ENCODE measurements at regions not wholly inside any gene's neighbourhood (a gene's known extent, or its start where the extent isn't known, plus 50 kb on each side); places are given as distances from the start of the nearest gene placed in this dataset.

- TF ChIP-seq, protein P1, sequence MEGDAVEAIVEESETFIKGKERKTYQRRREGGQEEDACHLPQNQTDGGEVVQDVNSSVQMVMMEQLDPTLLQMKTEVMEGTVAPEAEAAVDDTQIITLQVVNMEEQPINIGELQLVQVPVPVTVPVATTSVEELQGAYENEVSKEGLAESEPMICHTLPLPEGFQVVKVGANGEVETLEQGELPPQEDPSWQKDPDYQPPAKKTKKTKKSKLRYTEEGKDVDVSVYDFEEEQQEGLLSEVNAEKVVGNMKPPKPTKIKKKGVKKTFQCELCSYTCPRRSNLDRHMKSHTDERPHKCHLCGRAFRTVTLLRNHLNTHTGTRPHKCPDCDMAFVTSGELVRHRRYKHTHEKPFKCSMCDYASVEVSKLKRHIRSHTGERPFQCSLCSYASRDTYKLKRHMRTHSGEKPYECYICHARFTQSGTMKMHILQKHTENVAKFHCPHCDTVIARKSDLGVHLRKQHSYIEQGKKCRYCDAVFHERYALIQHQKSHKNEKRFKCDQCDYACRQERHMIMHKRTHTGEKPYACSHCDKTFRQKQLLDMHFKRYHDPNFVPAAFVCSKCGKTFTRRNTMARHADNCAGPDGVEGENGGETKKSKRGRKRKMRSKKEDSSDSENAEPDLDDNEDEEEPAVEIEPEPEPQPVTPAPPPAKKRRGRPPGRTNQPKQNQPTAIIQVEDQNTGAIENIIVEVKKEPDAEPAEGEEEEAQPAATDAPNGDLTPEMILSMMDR (IDR thresholded peaks at IDR 0.05), result no peak
- TF ChIP-seq EP300 (IDR thresholded peaks at IDR 0.05) (no peak), SREBF2 (IDR thresholded peaks at IDR 0.05) (no peak), EHF (CRISPR knock-in tag; IDR thresholded peaks at IDR 0.05) (no peak), BHLHE40 (IDR thresholded peaks at IDR 0.05; ENCODE audit: low read depth, low read length) (no peak), RCOR1 (IDR thresholded peaks at IDR 0.05; ENCODE audit: low read depth, low read length) (no peak), ELK1 (IDR thresholded peaks at IDR 0.05; ENCODE audit: low read depth, low read length) (no peak), CHD2 (IDR thresholded peaks at IDR 0.05; ENCODE audit: low read length, partially characterized antibody) (no peak), FOSL2 (IDR thresholded peaks at IDR 0.05) (no peak), FOSL2 (CRISPR knock-in tag; IDR thresholded peaks at IDR 0.05) (no peak), MAZ (IDR thresholded peaks at IDR 0.05; ENCODE audit: borderline replicate concordance, low read depth, low read length) (no peak), MYC (IDR thresholded peaks at IDR 0.05; ENCODE audit: borderline replicate concordance, low read length) (no peak), TFCP2L1 (CRISPR knock-in tag; IDR thresholded peaks at IDR 0.05) (no peak)
- TF ChIP-seq, protein P2, sequence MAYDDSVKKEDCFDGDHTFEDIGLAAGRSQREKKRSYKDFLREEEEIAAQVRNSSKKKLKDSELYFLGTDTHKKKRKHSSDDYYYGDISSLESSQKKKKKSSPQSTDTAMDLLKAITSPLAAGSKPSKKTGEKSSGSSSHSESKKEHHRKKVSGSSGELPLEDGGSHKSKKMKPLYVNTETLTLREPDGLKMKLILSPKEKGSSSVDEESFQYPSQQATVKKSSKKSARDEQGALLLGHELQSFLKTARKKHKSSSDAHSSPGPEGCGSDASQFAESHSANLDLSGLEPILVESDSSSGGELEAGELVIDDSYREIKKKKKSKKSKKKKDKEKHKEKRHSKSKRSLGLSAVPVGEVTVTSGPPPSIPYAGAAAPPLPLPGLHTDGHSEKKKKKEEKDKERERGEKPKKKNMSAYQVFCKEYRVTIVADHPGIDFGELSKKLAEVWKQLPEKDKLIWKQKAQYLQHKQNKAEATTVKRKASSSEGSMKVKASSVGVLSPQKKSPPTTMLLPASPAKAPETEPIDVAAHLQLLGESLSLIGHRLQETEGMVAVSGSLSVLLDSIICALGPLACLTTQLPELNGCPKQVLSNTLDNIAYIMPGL (CRISPR knock-in tag; IDR thresholded peaks at IDR 0.05; ENCODE audit: borderline replicate concordance), result no peak
- TF ChIP-seq, protein P3, sequence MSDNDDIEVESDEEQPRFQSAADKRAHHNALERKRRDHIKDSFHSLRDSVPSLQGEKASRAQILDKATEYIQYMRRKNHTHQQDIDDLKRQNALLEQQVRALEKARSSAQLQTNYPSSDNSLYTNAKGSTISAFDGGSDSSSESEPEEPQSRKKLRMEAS (IDR thresholded peaks at IDR 0.05), result no peak
Observed at GRCh38 chr7:113282875-113283274, 164.5 kb upstream of the SMIM30 start.

Data from A549 (cell line).